ENCODE measurements at regions not wholly inside any gene's neighbourhood (a gene's known extent, or its start where the extent isn't known, plus 50 kb on each side); places are given as distances from the start of the nearest gene placed in this dataset.

GRCh38 chr7:46150721-46151120 is 229.6 kb upstream of the IGFBP3 start:
- DNase-seq, result no peak

- no peak for DNase-seq
Observed at GRCh38 chr7:46150202-46150601, 229.1 kb upstream of the IGFBP3 start.

- DNase-seq, result no peak
Observed at GRCh38 chr7:46147871-46148270, 226.8 kb upstream of the IGFBP3 start.

- DNase-seq, result no peak
Observed at GRCh38 chr7:46146454-46147255, 225.6 kb upstream of the IGFBP3 start.

GRCh38 chr7:46145412-46145811 is 224.3 kb upstream of the IGFBP3 start:
- DNase-seq, result no peak

GRCh38 chr7:46143949-46144917 is 223.2 kb upstream of the IGFBP3 start:
- DNase-seq, result no peak

GRCh38 chr7:46143421-46143820 is 222.3 kb upstream of the IGFBP3 start:
- DNase-seq, result no peak

GRCh38 chr7:46139079-46139478 is 218.0 kb upstream of the IGFBP3 start:
- no peak for DNase-seq

- DNase-seq, result no peak
Observed at GRCh38 chr7:46137725-46138124, 216.7 kb upstream of the IGFBP3 start.

GRCh38 chr7:46135557-46135956 is 214.5 kb upstream of the IGFBP3 start:
- DNase-seq, result no peak

GRCh38 chr7:46134795-46135194 is 213.7 kb upstream of the IGFBP3 start:
- DNase-seq, result no peak

- no peak for DNase-seq
Observed at GRCh38 chr7:46134385-46134784, 213.3 kb upstream of the IGFBP3 start.

GRCh38 chr7:46133751-46134150 is 212.7 kb upstream of the IGFBP3 start:
- no peak for DNase-seq

- DNase-seq, result no peak
Observed at GRCh38 chr7:46133072-46133471, 212.0 kb upstream of the IGFBP3 start.

GRCh38 chr7:46131916-46132795 is 211.1 kb upstream of the IGFBP3 start:
- DNase-seq, result no peak

- DNase-seq, result no peak
Observed at GRCh38 chr7:46129831-46130230, 208.8 kb upstream of the IGFBP3 start.

- no peak for DNase-seq
Observed at GRCh38 chr7:46127814-46128213, 206.7 kb upstream of the IGFBP3 start.

- no peak for DNase-seq
Observed at GRCh38 chr7:46126675-46127300, 205.7 kb upstream of the IGFBP3 start.

- no peak for DNase-seq
Observed at GRCh38 chr7:46123756-46124343, 202.8 kb upstream of the IGFBP3 start.

GRCh38 chr7:46115410-46115809 is 194.3 kb upstream of the IGFBP3 start:
- no peak for DNase-seq

GRCh38 chr7:46109437-46109836 is 188.4 kb upstream of the IGFBP3 start:
- DNase-seq, result no peak

- DNase-seq, result no peak
Observed at GRCh38 chr7:46108272-46108671, 187.2 kb upstream of the IGFBP3 start.
